ENCODE measurements at regions not wholly inside any gene's neighbourhood (a gene's known extent, or its start where the extent isn't known, plus 50 kb on each side); places are given as distances from the start of the nearest gene placed in this dataset.

- no peak for TF ChIP-seq POLR2A (IDR thresholded peaks at IDR 0.05)
- no peak for TF ChIP-seq CTCF (IDR thresholded peaks at IDR 0.05)
- TF ChIP-seq EP300 (IDR thresholded peaks at IDR 0.05) = no peak
Observed at GRCh38 chr13:29924482-29925350, 74.3 kb upstream of the UBL3 start.
